Adrenal gland (tissue), 9 donors: ENCODE measurements at regions not wholly inside any gene's neighbourhood (a gene's known extent, or its start where the extent isn't known, plus 50 kb on each side); places are given as distances from the start of the nearest gene placed in this dataset.
A peak's percentile ranks its signal among the peaks of the same experiment; 100 is the strongest.

ENCODE experiments used
- DNase-seq, 7 donors: peaks; one replicate each; pipeline ENCODE4 v3.0.0-alpha.2; 2019 to 2020
- H3K27ac ChIP-seq, 5 donors: fragments of 200-600 bp; sonication (generic) in 4 of 5; 1 replicate in 3 of 5; 2 replicates in 2 of 5; pipeline versions ENCODE4 v1.5.1 to v1.8.0; 2016 to 2020; ENCODE audit warnings: mild to moderate bottlenecking in 1 of 5
- H3K27me3 ChIP-seq: fragments of 200-600 bp; 2 replicates; pipeline ENCODE4 v1.8.0; 2021
- H3K36me3 ChIP-seq, 2 donors: fragments of 200-600 bp; replicated peaks in 1 of 2; 1 replicate in 1 of 2; 2 replicates in 1 of 2; pipeline versions ENCODE4 v1.5.1 to v1.8.0; 2018 to 2022
- H3K4me1 ChIP-seq, 2 donors: fragments of 200-600 bp; replicated peaks in 1 of 2; 1 replicate in 1 of 2; 2 replicates in 1 of 2; pipeline versions ENCODE4 v1.5.1 to v1.8.0; 2018 to 2021
- H3K4me3 ChIP-seq, 4 donors: fragments of 200-600 bp; sonication (generic) in 3 of 4; one replicate each; pipeline ENCODE4 v1.5.1; 2016 to 2018
- H3K9me3 ChIP-seq, 3 donors: fragments of 200-600 bp; sonication (generic) in 1 of 3; replicated peaks in 1 of 3; 1 replicate in 2 of 3; 2 replicates in 1 of 3; pipeline versions ENCODE4 v1.5.1 to v1.8.0; 2016 to 2021
- POLR2A ChIP-seq, 2 donors: fragments of 450-650 bp; IDR thresholded peaks; one replicate each; pipeline ENCODE4 v1.6.1; 2017; ENCODE audit warnings: antibody characterized with exemption in 2 of 2, mild to moderate bottlenecking in 2 of 2, moderate library complexity in 1 of 2
- WGBS, 4 donors: extraction: QIAGEN DNeasy Blood & Tissue Kit in 2 of 4; methylation state at CpG; one replicate each; pipeline versions ENCODE4 v1.1.5 to v1.1.7; 2013 to 2017; 5-methylcytosine and 5-hydroxymethylcytosine counted together
- intact Hi-C, 2 donors: fragments of 100-400 bp; cut with DNase I; formaldehyde crosslinking; loops; one replicate each; pipeline versions ENCODE4 v1.14.1 to v1.15.0; 2022 to 2023
- TF ChIP-seq, protein P1 (sequence below), 6 experiments: fragments of 450-650 bp in 4 of 6; fragments of 200-600 bp in 2 of 6; sonication (generic) in 1 of 6; IDR thresholded peaks; 1 replicate in 5 of 6; 2 replicates in 1 of 6; pipeline versions ENCODE4 v1.5.1 to v1.8.0; 2016 to 2021; ENCODE audit warnings: antibody characterized with exemption in 6 of 6, mild to moderate bottlenecking in 2 of 6, moderate library complexity in 1 of 6
- donor health status: healthy with polysubstance abuse.
- donor health status: Bipolar disorder and iron deficiency.
- donor health status: DM: yes; HTN: yes; CAD: no.
- donor health status: DM: no; HTN: no; CAD: no.
- donor health status: DM: no; HTN: no; CAD: no.

DNA sequence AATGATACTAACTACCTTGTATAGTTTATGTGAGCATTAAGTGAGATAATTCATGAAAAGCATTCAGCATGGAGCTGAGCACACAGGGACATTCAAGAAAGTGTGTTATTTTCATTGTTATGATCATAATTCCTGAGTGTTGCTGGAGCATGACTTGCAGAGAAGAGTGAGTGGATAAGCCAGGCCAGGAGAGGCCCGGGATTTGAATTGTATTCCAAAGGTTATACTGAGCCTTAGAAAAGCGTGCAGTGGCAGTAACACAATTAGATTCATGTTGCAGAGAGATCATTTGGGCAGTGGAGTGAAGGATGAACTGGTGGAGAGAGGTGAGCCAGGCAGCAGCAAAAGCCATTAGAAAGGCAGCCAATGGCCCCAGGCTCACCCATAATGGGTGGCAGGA, 142.9 kb upstream of the SH3BP4 start:
- Histone ChIP-seq H3K4me1 (no peaks in the 10 kb centered on the region), H3K36me3 (no peaks in the 10 kb centered on the region), H3K9me3 (no peaks in the 10 kb centered on the region), H3K4me3 (no peak overlapping the region), H3K27me3 (no peaks in the 10 kb centered on the region), H3K27ac (no peak overlapping the region)
- TF ChIP-seq, protein P1, sequence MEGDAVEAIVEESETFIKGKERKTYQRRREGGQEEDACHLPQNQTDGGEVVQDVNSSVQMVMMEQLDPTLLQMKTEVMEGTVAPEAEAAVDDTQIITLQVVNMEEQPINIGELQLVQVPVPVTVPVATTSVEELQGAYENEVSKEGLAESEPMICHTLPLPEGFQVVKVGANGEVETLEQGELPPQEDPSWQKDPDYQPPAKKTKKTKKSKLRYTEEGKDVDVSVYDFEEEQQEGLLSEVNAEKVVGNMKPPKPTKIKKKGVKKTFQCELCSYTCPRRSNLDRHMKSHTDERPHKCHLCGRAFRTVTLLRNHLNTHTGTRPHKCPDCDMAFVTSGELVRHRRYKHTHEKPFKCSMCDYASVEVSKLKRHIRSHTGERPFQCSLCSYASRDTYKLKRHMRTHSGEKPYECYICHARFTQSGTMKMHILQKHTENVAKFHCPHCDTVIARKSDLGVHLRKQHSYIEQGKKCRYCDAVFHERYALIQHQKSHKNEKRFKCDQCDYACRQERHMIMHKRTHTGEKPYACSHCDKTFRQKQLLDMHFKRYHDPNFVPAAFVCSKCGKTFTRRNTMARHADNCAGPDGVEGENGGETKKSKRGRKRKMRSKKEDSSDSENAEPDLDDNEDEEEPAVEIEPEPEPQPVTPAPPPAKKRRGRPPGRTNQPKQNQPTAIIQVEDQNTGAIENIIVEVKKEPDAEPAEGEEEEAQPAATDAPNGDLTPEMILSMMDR (IDR thresholded peaks at IDR 0.05) = no peak
- no peak for TF ChIP-seq POLR2A (IDR thresholded peaks at IDR 0.05)
- DNase-seq = no peak
- intact Hi-C loops = no loop called here
- WGBS, 4 donors = 71 to 96% (median 86%) methylated on average over 2 of the region's 2 CpGs

DNA sequence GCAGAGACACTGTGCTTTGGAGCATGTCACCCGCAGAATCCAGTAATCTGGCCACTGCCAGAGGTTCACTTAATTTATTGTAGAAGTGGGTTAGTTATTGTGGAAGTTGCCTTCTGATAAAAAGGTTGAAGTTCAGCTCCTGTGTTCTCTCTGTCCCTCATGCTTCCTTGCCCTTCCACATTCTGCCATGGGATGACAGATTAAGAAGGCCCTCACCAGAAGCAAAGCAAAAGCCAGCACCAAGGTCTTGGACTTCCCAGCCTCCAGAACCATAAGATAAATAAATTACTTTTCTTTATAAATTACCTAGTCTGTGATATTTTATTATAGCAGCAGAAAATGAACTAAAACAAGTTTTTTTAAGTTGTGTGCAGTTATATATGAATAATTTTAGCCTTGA, 145.0 kb upstream of the SH3BP4 start:
- WGBS, 4 donors = 71 to 100% (median 99%) methylated on average over 1 of the region's 1 CpG
- Histone ChIP-seq H3K36me3 (no peaks in the 10 kb centered on the region), H3K4me1 (no peaks in the 10 kb centered on the region), H3K4me3 (no peak overlapping the region), H3K27ac (no peak overlapping the region), H3K27me3 (no peaks in the 10 kb centered on the region), H3K9me3 (no peaks in the 10 kb centered on the region)
- TF ChIP-seq, protein P1 (IDR thresholded peaks at IDR 0.05) = no peak
- TF ChIP-seq POLR2A (IDR thresholded peaks at IDR 0.05) = no peak
- intact Hi-C loops = no loop called here
- no peak for DNase-seq

DNA sequence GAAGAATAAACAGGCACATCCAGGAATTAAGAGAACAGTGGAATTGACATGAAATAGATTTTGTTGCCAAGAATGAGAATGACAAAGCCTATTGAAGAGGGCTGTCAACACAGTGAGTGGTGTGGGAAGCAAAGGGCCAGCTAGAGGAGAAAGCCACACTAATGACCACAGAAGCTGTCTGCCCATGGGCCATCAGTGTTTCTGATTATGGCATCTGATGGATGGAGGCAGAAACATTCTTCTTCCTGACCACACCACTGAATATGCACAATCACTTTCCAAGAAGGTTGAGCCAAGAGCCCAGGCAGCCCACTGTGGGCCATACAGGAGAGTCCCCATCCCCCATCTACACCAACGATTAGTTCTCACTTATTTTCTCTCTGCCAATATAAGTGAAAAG, 146.0 kb upstream of the SH3BP4 start:
- H3K36me3 ChIP-seq = no peaks in the 10 kb centered on the region
- no peak for TF ChIP-seq POLR2A (IDR thresholded peaks at IDR 0.05)
- TF ChIP-seq, protein P1 (IDR thresholded peaks at IDR 0.05) = no peak
- no peak overlapping the region for H3K4me3 ChIP-seq
- no peak for DNase-seq
- intact Hi-C loops = no loop called here
- no peaks in the 10 kb centered on the region for H3K27me3 ChIP-seq
- H3K4me1 ChIP-seq = no peaks in the 10 kb centered on the region
- WGBS, 4 donors = 78 to 86% (median 83%) methylated on average over 1 of the region's 1 CpG
- H3K27ac ChIP-seq = no peak overlapping the region
- no peaks in the 10 kb centered on the region for H3K9me3 ChIP-seq

DNA sequence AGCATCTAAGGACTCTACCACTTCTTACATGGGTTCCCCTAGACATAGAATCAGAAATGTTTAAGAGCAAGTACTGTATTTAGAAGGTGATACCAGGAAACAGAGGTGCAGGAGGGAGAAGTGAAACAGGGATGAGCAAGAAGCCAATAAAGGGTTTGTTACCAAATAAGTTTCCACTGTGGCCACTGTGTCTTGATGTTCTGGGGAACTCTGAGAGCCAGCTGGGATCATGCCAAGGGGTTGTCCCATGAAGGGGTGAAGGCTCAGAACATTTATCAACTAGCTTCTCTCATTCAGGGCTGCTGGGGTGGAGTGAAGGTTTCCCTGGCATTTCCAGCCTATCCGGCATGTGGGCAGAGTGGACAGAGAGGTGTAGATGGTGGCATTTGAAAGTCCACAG, 147.1 kb upstream of the SH3BP4 start:
- Histone ChIP-seq H3K27ac (no peak overlapping the region), H3K36me3 (no peaks in the 10 kb centered on the region), H3K4me1 (no peaks in the 10 kb centered on the region), H3K27me3 (no peaks in the 10 kb centered on the region), H3K9me3 (no peaks in the 10 kb centered on the region), H3K4me3 (no peak overlapping the region)
- 2 to 73% (median 24%) methylated on average over 1 of the region's 1 CpG for WGBS, 4 donors
- peak in 3 of 7 donors; percentile 23 to 43 (median 31) for DNase-seq
- TF ChIP-seq, protein P1 (IDR thresholded peaks at IDR 0.05) = no peak
- no peak for TF ChIP-seq POLR2A (IDR thresholded peaks at IDR 0.05)
- intact Hi-C loops = no loop called here
